ENCODE measurements at regions not wholly inside any gene's neighbourhood (a gene's known extent, or its start where the extent isn't known, plus 50 kb on each side); places are given as distances from the start of the nearest gene placed in this dataset.

DNA sequence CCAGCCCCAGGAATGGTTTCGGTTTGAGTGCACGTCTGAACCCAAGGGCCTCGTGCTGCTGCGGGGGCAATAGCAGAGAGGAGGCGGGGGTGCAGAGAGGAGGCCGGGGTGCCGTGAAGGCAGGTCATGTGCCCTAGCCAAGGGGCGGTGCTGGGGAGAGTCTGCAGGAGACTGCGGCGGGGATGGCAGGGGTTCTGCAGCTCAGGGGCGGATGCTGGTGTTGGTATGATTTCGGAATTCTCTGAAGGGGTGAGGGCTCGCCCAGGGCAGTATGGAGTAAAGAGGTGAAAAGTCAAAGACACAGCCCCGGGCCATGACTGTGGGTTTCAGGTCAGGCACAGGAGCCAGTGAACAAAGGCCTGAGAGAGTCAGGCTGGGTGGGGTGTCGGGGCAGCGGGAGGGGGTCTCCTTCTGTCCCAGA, 186.5 kb upstream of the HDAC4 start:
- TF ChIP-seq CTCF (IDR thresholded peaks at IDR 0.05) (no peak), EP300 (IDR thresholded peaks at IDR 0.05; ENCODE audit: low read depth) (no peak), POLR2A (IDR thresholded peaks at IDR 0.05) (no peak)
